ENCODE measurements at regions not wholly inside any gene's neighbourhood (a gene's known extent, or its start where the extent isn't known, plus 50 kb on each side); places are given as distances from the start of the nearest gene placed in this dataset.

- no peak for TF ChIP-seq EGR1 (IDR thresholded peaks at IDR 0.05; ENCODE audit: borderline replicate concordance, low read depth, low read length)
- no peak for TF ChIP-seq KDM5A (IDR thresholded peaks at IDR 0.05; ENCODE audit: low read length)
- TF ChIP-seq POLR2AphosphoS5 (IDR thresholded peaks at IDR 0.05; ENCODE audit: low read depth, low read length): no peak
- no peak for TF ChIP-seq KDM4A (IDR thresholded peaks at IDR 0.05; ENCODE audit: low read depth, low read length, severe bottlenecking)
These were observed 77.8 kb downstream of the CD164 start (continued) for GRCh38 chr6:109304284-109305015.
